GM21360 (cell line): ENCODE measurements at regions not wholly inside any gene's neighbourhood (a gene's known extent, or its start where the extent isn't known, plus 50 kb on each side); places are given as distances from the start of the nearest gene placed in this dataset.
"Not testable (repeated sequence)": the region's sequence is repeated elsewhere in the genome, so short reads cannot be mapped to it uniquely, and the experiment has no call there.

Source experiments
- ATAC-seq: cut with Tn5 transposase; IDR thresholded peaks from one replicate; pipeline ENCODE4 v1.9.1; 2021; ENCODE audit warnings: mild to moderate bottlenecking, moderate library complexity; ENCODE audit not compliant: unreplicated experiment

- no peak for ATAC-seq
Observed at GRCh38 chr15:89024418-89024817, 63.8 kb upstream of the ABHD2 start.

- no peak for ATAC-seq
Observed at GRCh38 chr15:89026167-89026566, 62.1 kb upstream of the ABHD2 start.

- no peak for ATAC-seq
Observed at GRCh38 chr15:89028036-89028435, 60.2 kb upstream of the ABHD2 start.

GRCh38 chr15:89030311-89030710 is 57.9 kb upstream of the ABHD2 start:
- no peak for ATAC-seq

GRCh38 chr15:89031637-89032285 is 56.5 kb upstream of the ABHD2 start:
- not testable (repeated sequence) for ATAC-seq

- no peak for ATAC-seq
Observed at GRCh38 chr15:89034305-89034704, 54.0 kb upstream of the ABHD2 start.

GRCh38 chr15:89035150-89035549 is 53.1 kb upstream of the ABHD2 start:
- ATAC-seq: no peak

- no peak for ATAC-seq
Observed at GRCh38 chr15:89035658-89036057, 52.6 kb upstream of the ABHD2 start.

- no peak for ATAC-seq
Observed at GRCh38 chr15:89038146-89038545, 50.1 kb upstream of the ABHD2 start.
